ENCODE measurements at regions not wholly inside any gene's neighbourhood (a gene's known extent, or its start where the extent isn't known, plus 50 kb on each side); places are given as distances from the start of the nearest gene placed in this dataset.

GRCh38 chr20:19909725-19910124, 107.4 kb upstream of the NAA20 start:
- no peak for TF ChIP-seq CTCF (IDR thresholded peaks at IDR 0.05; ENCODE audit: low read depth, low read length)
- no peak for DNase-seq (ENCODE audit: extremely low read depth, low read depth)

GRCh38 chr20:19911810-19912382, 105.3 kb upstream of the NAA20 start:
- TF ChIP-seq CTCF (IDR thresholded peaks at IDR 0.05; ENCODE audit: low read depth, low read length): no peak
- no peak for DNase-seq (ENCODE audit: extremely low read depth, low read depth)

- DNase-seq (ENCODE audit: extremely low read depth, low read depth): no peak
Measured at GRCh38 chr20:19913349-19913748, 103.8 kb upstream of the NAA20 start.

GRCh38 chr20:19913927-19914614, 103.1 kb upstream of the NAA20 start:
- TF ChIP-seq CTCF (IDR thresholded peaks at IDR 0.05; ENCODE audit: low read depth, low read length): no peak
- DNase-seq (ENCODE audit: extremely low read depth, low read depth): no peak

More at GRCh38 chr20:19913349-19913748, 103.8 kb upstream of the NAA20 start:
- no peak for TF ChIP-seq CTCF (IDR thresholded peaks at IDR 0.05; ENCODE audit: low read depth, low read length)

GRCh38 chr20:19915111-19915798, 101.9 kb upstream of the NAA20 start:
- no peak for TF ChIP-seq CTCF (IDR thresholded peaks at IDR 0.05; ENCODE audit: low read depth, low read length)
- no peak for DNase-seq (ENCODE audit: extremely low read depth, low read depth)

- no peak for TF ChIP-seq CTCF (IDR thresholded peaks at IDR 0.05; ENCODE audit: low read depth, low read length)
- DNase-seq (ENCODE audit: extremely low read depth, low read depth): no peak
Measured at GRCh38 chr20:19916531-19917485, 100.4 kb upstream of the NAA20 start.
